Spleen (tissue), 7 donors: ENCODE measurements at regions not wholly inside any gene's neighbourhood (a gene's known extent, or its start where the extent isn't known, plus 50 kb on each side); places are given as distances from the start of the nearest gene placed in this dataset.

Source experiments
- CTCF ChIP-seq, 11 experiments: fragments of 200-600 bp in 7 of 11; fragments of 450-650 bp in 4 of 11; sonication (generic) in 4 of 11; IDR thresholded peaks in 8 of 11; conservative IDR thresholded peaks in 3 of 11; 1 replicate in 7 of 11; 2 replicates in 4 of 11; pipeline versions ENCODE4 v1.4.0 to v1.8.0; 2016 to 2021; ENCODE audit warnings: antibody characterized with exemption in 11 of 11, inconsistent platforms in 4 of 11, mild to moderate bottlenecking in 1 of 11
- POLR2A ChIP-seq, 3 donors: fragments of 450-650 bp; IDR thresholded peaks; one replicate each; pipeline ENCODE4 v1.5.1; 2017; ENCODE audit warnings: antibody characterized with exemption in 3 of 3, mild to moderate bottlenecking in 1 of 3
- POLR2AphosphoS5 ChIP-seq, 3 donors: sonication (generic); formaldehyde crosslinking; IDR thresholded peaks; one replicate each; pipeline ENCODE4 v1.5.1; 2017; ENCODE audit warnings: antibody characterized with exemption in 3 of 3
- donor health status: DM: no; HTN: no; CAD: no; lungs with moderate emphysema.
- donor health status: DM: no; HTN: no; CAD: no.
- donor health status: DM: no; HTN: no; CAD: no.

GRCh38 chr18:54436501-54436900 lies 78.8 kb downstream of the C18orf54 start:
- TF ChIP-seq POLR2AphosphoS5 (IDR thresholded peaks at IDR 0.05) (no peak), CTCF (IDR thresholded peaks at IDR 0.05 in 8 of 11, conservative IDR thresholded peaks at IDR 0.05 in 3 of 11) (no peak), POLR2A (IDR thresholded peaks at IDR 0.05) (no peak)
